ENCODE measurements at regions not wholly inside any gene's neighbourhood (a gene's known extent, or its start where the extent isn't known, plus 50 kb on each side); places are given as distances from the start of the nearest gene placed in this dataset.

GRCh38 chr9:107673861-107674720 lies 184.5 kb upstream of the KLF4 start:
- POLR2A ChIA-PET (ENCODE audit: unreplicated experiment) = no interaction called here
- no peak overlapping the region for H2AFZ ChIP-seq (replicated peaks; ENCODE audit: low read length, poor library complexity)
- H4K20me1 ChIP-seq (ENCODE audit: insufficient read depth, low read length) = no peaks in the 10 kb centered on the region
- no peak overlapping the region for H3K9ac ChIP-seq (ENCODE audit: low read depth, low read length)
- intact Hi-C loops (cut with micrococcal nuclease) = no loop called here
- no peak overlapping the region for H3K14ac ChIP-seq (replicated peaks; ENCODE audit: low read depth, low read length)
- H2AK5ac ChIP-seq (ENCODE audit: low read depth, low read length) = no peak overlapping the region
- no peaks in the 10 kb centered on the region for H3K36me3 ChIP-seq (ENCODE audit: control insufficient read depth, insufficient read depth, low read length)
- dilution Hi-C loops (cut with HindIII; ENCODE audit: low sequenced_read_pairs, unreplicated experiment) = no loop called here
- in situ Hi-C loops (cut with MboI; ENCODE audit: low sequenced_read_pairs) = no loop called here
- H3K4ac ChIP-seq (ENCODE audit: low read depth, low read length) = no peak overlapping the region
- H3K4me2 ChIP-seq (ENCODE audit: low read depth, low read length) = no peak overlapping the region
- no peak overlapping the region for H2AK9ac ChIP-seq (replicated peaks; ENCODE audit: low read depth, low read length, poor library complexity)
- H2BK15ac ChIP-seq (ENCODE audit: low read depth, low read length) = no peak overlapping the region
- H3K79me1 ChIP-seq (ENCODE audit: low read depth in 1 of 2, low read length in 2 of 2) = no peaks in the 10 kb centered on the region
- H3K27me3 ChIP-seq (ENCODE audit: control insufficient read depth, insufficient read depth, low read length) = peaks cover 2% of the 10 kb centered on the region; the same call in 1 of the 2 replicates
- no peaks in the 10 kb centered on the region; the same call in 1 of the 2 replicates for H3K4me1 ChIP-seq (ENCODE audit: control insufficient read depth, insufficient read depth, low read length)
- CTCF ChIA-PET = no interaction called here
- no peak overlapping the region for H2BK5ac ChIP-seq (ENCODE audit: low read depth, low read length, poor library complexity, severe bottlenecking)
- TF ChIP-seq MAZ (IDR thresholded peaks at IDR 0.05; ENCODE audit: borderline replicate concordance, low read depth, low read length) = no peak
- no peak for TF ChIP-seq NFE2L2 (IDR thresholded peaks at IDR 0.05; ENCODE audit: low read depth, low read length)
- TF ChIP-seq, protein P1, sequence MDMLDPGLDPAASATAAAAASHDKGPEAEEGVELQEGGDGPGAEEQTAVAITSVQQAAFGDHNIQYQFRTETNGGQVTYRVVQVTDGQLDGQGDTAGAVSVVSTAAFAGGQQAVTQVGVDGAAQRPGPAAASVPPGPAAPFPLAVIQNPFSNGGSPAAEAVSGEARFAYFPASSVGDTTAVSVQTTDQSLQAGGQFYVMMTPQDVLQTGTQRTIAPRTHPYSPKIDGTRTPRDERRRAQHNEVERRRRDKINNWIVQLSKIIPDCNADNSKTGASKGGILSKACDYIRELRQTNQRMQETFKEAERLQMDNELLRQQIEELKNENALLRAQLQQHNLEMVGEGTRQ (IDR thresholded peaks at IDR 0.05; ENCODE audit: low read depth, low read length) = no peak
- no peak for TF ChIP-seq CEBPB (IDR thresholded peaks at IDR 0.05; ENCODE audit: low read depth, low read length)
- no peak for TF ChIP-seq SMC3 (IDR thresholded peaks at IDR 0.05; ENCODE audit: low read depth, low read length)
- no peak for TF ChIP-seq CHD1 (IDR thresholded peaks at IDR 0.05; ENCODE audit: low read depth, low read length)
- no peak for TF ChIP-seq FOS (IDR thresholded peaks at IDR 0.05; ENCODE audit: low read depth, low read length)
- no peak for TF ChIP-seq RCOR1 (IDR thresholded peaks at IDR 0.05; ENCODE audit: insufficient replicate concordance, low read length)
- TF ChIP-seq CTCF (conservative IDR thresholded peaks at IDR 0.05; ENCODE audit: low read depth, low read length) = no peak
- no peak for TF ChIP-seq POLR2A (IDR thresholded peaks at IDR 0.05; ENCODE audit: low read depth, low read length)
- TF ChIP-seq MXI1 (IDR thresholded peaks at IDR 0.05; ENCODE audit: borderline replicate concordance, low read depth, low read length) = no peak
- TF ChIP-seq BHLHE40 (IDR thresholded peaks at IDR 0.05; ENCODE audit: low read depth, low read length) = no peak
- TF ChIP-seq RFX5 (IDR thresholded peaks at IDR 0.05; ENCODE audit: low read depth, low read length) = no peak
- TF ChIP-seq ELK1 (IDR thresholded peaks at IDR 0.05; ENCODE audit: borderline replicate concordance, low read depth, low read length) = no peak
- no peak for TF ChIP-seq RAD21 (IDR thresholded peaks at IDR 0.05; ENCODE audit: low read length)
- WGBS, 2 experiments (ENCODE audit: extremely low coverage in 2 of 2, insufficient read length in 1 of 2) = no CpG with 5 or more reads among the region's 3 CpGs
- ATAC-seq (ENCODE audit: low read depth) (no peak), DNase-seq (no peak)
- H3K56ac ChIP-seq (ENCODE audit: extremely low read depth, insufficient read depth, low read length) = no peak overlapping the region
- H3K9me3 ChIP-seq (ENCODE audit: control insufficient read depth, insufficient read depth, low read length) = no peaks in the 10 kb centered on the region
- H3K18ac ChIP-seq (ENCODE audit: low read depth, low read length) = no peak overlapping the region
- no peak overlapping the region for H4K5ac ChIP-seq (ENCODE audit: low read depth, low read length)
- no peak overlapping the region for H2BK120ac ChIP-seq (ENCODE audit: low read depth, low read length)
- no peak overlapping the region for H3K27ac ChIP-seq (ENCODE audit: insufficient read depth, low read length)
- no peak overlapping the region for H3K4me3 ChIP-seq (ENCODE audit: insufficient read depth, low read depth, low read length)
- BruUV-seq (replicated peaks) = no TSS peak
- H3K9me1 ChIP-seq (ENCODE audit: insufficient read depth, low read length) = no peaks in the 10 kb centered on the region
- no peak overlapping the region for H3K23ac ChIP-seq (ENCODE audit: low read depth, low read length)
- no peak overlapping the region for H2BK20ac ChIP-seq (ENCODE audit: low read depth, low read length)
- no peak overlapping the region for H4K91ac ChIP-seq (ENCODE audit: insufficient read depth, low read depth, low read length)
- no peak overlapping the region for H4K8ac ChIP-seq (ENCODE audit: low read depth in 2 of 2, low read length in 2 of 2)
